ENCODE measurements at regions not wholly inside any gene's neighbourhood (a gene's known extent, or its start where the extent isn't known, plus 50 kb on each side); places are given as distances from the start of the nearest gene placed in this dataset.

- no peak overlapping the region for H2AFZ ChIP-seq (ENCODE audit: low read length)
- no peak overlapping the region for H3K14ac ChIP-seq (ENCODE audit: low read length)
- WGBS, 2 donors (ENCODE audit: extremely low coverage in 2 of 2, insufficient read length in 2 of 2, insufficient replicate concordance in 1 of 2): no CpG with 5 or more reads among the region's 1 CpG
These were observed 150.1 kb upstream of the PGR start for GRCh38 chr11:101279728-101280127.

GRCh38 chr11:101278286-101278685, 148.7 kb upstream of the PGR start:
- Histone ChIP-seq H3K27me3 (ENCODE audit: control insufficient read depth in 3 of 3, insufficient read depth in 3 of 3, low read depth in 1 of 3, low read length in 3 of 3) (no peaks in the 10 kb centered on the region), H3K23ac (ENCODE audit: low read depth, low read length, poor library complexity) (no peak overlapping the region), H3K18ac (ENCODE audit: low read length) (no peak overlapping the region), H2BK12ac (ENCODE audit: low read length) (no peak overlapping the region), H3K9me3 (replicated peaks in 1 of 2; ENCODE audit: control insufficient read depth in 2 of 2, insufficient read depth in 1 of 2, low read depth in 1 of 2, low read length in 2 of 2) (no peaks in the 10 kb centered on the region), H3K36me3 (replicated peaks in 1 of 2; ENCODE audit: control insufficient read depth in 2 of 2, insufficient read depth in 2 of 2, low read length in 2 of 2) (no peaks in the 10 kb centered on the region), H2AK5ac (ENCODE audit: low read depth, low read length) (no peak overlapping the region), H3K4ac (ENCODE audit: low read length) (no peak overlapping the region), H3K4me2 (ENCODE audit: insufficient read depth, low read length, poor library complexity, severe bottlenecking) (no peak overlapping the region), H3K4me1 (ENCODE audit: control insufficient read depth in 2 of 2, insufficient read depth in 1 of 2, low read depth in 1 of 2, low read length in 2 of 2) (no peaks in the 10 kb centered on the region), H2AFZ (ENCODE audit: low read length) (no peak overlapping the region), H3K27ac (replicated peaks; ENCODE audit: low read length) (no peak overlapping the region), H2BK5ac (ENCODE audit: low read length) (no peak overlapping the region), H3K9ac (ENCODE audit: low read depth, low read length, poor library complexity) (no peak overlapping the region), H4K8ac (ENCODE audit: low read depth, low read length) (no peak overlapping the region), H3K79me1 (ENCODE audit: low read depth, low read length) (no peaks in the 10 kb centered on the region), H4K91ac (ENCODE audit: low read depth, low read length, poor library complexity) (no peak overlapping the region), H2BK15ac (ENCODE audit: low read length) (no peak overlapping the region), H3K14ac (ENCODE audit: low read length) (no peak overlapping the region), H2BK120ac (ENCODE audit: low read depth, low read length) (no peak overlapping the region), H3K4me3 (ENCODE audit: low read length in 2 of 2) (no peak overlapping the region)
- DNase-seq (ENCODE audit: low spot score): no peak

More at GRCh38 chr11:101279728-101280127, 150.1 kb upstream of the PGR start:
- no peak for DNase-seq (ENCODE audit: low spot score)
- no peak overlapping the region for H3K23ac ChIP-seq (ENCODE audit: low read depth, low read length, poor library complexity)
- no peak overlapping the region for H3K4me3 ChIP-seq (ENCODE audit: low read length in 2 of 2)
- no peak overlapping the region for H2BK5ac ChIP-seq (ENCODE audit: low read length)
- H2AK5ac ChIP-seq (ENCODE audit: low read depth, low read length): no peak overlapping the region
- H3K27me3 ChIP-seq (ENCODE audit: control insufficient read depth in 3 of 3, insufficient read depth in 3 of 3, low read depth in 1 of 3, low read length in 3 of 3): no peaks in the 10 kb centered on the region
- no peak overlapping the region for H3K9ac ChIP-seq (ENCODE audit: low read depth, low read length, poor library complexity)
- H4K8ac ChIP-seq (ENCODE audit: low read depth, low read length): no peak overlapping the region
- no peak overlapping the region for H4K91ac ChIP-seq (ENCODE audit: low read depth, low read length, poor library complexity)
- H3K4ac ChIP-seq (ENCODE audit: low read length): no peak overlapping the region
- H3K18ac ChIP-seq (ENCODE audit: low read length): no peak overlapping the region
- no peak overlapping the region for H3K4me2 ChIP-seq (ENCODE audit: insufficient read depth, low read length, poor library complexity, severe bottlenecking)
- no peaks in the 10 kb centered on the region for H3K9me3 ChIP-seq (replicated peaks in 1 of 2; ENCODE audit: control insufficient read depth in 2 of 2, insufficient read depth in 1 of 2, low read depth in 1 of 2, low read length in 2 of 2)
- H3K4me1 ChIP-seq (ENCODE audit: control insufficient read depth in 2 of 2, insufficient read depth in 1 of 2, low read depth in 1 of 2, low read length in 2 of 2): no peaks in the 10 kb centered on the region
- no peaks in the 10 kb centered on the region for H3K36me3 ChIP-seq (replicated peaks in 1 of 2; ENCODE audit: control insufficient read depth in 2 of 2, insufficient read depth in 2 of 2, low read length in 2 of 2)
- H2BK120ac ChIP-seq (ENCODE audit: low read depth, low read length): no peak overlapping the region
- no peak overlapping the region for H2BK15ac ChIP-seq (ENCODE audit: low read length)
- no peak overlapping the region for H3K27ac ChIP-seq (replicated peaks; ENCODE audit: low read length)
- H2BK12ac ChIP-seq (ENCODE audit: low read length): no peak overlapping the region
- H3K79me1 ChIP-seq (ENCODE audit: low read depth, low read length): no peaks in the 10 kb centered on the region

- Histone ChIP-seq H3K18ac (ENCODE audit: low read length) (no peak overlapping the region), H3K27ac (replicated peaks; ENCODE audit: low read length) (no peak overlapping the region), H4K8ac (ENCODE audit: low read depth, low read length) (no peak overlapping the region), H3K23ac (ENCODE audit: low read depth, low read length, poor library complexity) (no peak overlapping the region), H3K4me1 (ENCODE audit: control insufficient read depth in 2 of 2, insufficient read depth in 1 of 2, low read depth in 1 of 2, low read length in 2 of 2) (no peaks in the 10 kb centered on the region), H2BK120ac (ENCODE audit: low read depth, low read length) (no peak overlapping the region), H3K36me3 (replicated peaks in 1 of 2; ENCODE audit: control insufficient read depth in 2 of 2, insufficient read depth in 2 of 2, low read length in 2 of 2) (no peaks in the 10 kb centered on the region), H3K27me3 (ENCODE audit: control insufficient read depth in 3 of 3, insufficient read depth in 3 of 3, low read depth in 1 of 3, low read length in 3 of 3) (no peaks in the 10 kb centered on the region), H3K4me2 (ENCODE audit: insufficient read depth, low read length, poor library complexity, severe bottlenecking) (no peak overlapping the region), H2BK15ac (ENCODE audit: low read length) (no peak overlapping the region), H2AK5ac (ENCODE audit: low read depth, low read length) (no peak overlapping the region), H3K4me3 (ENCODE audit: low read length in 2 of 2) (no peak overlapping the region), H3K9ac (ENCODE audit: low read depth, low read length, poor library complexity) (no peak overlapping the region), H3K14ac (ENCODE audit: low read length) (no peak overlapping the region), H2BK5ac (ENCODE audit: low read length) (no peak overlapping the region), H3K9me3 (replicated peaks in 1 of 2; ENCODE audit: control insufficient read depth in 2 of 2, insufficient read depth in 1 of 2, low read depth in 1 of 2, low read length in 2 of 2) (no peaks in the 10 kb centered on the region), H3K4ac (ENCODE audit: low read length) (no peak overlapping the region), H2BK12ac (ENCODE audit: low read length) (no peak overlapping the region), H2AFZ (ENCODE audit: low read length) (no peak overlapping the region), H3K79me1 (ENCODE audit: low read depth, low read length) (no peaks in the 10 kb centered on the region), H4K91ac (ENCODE audit: low read depth, low read length, poor library complexity) (no peak overlapping the region)
- no CpG with 5 or more reads among the region's 1 CpG for WGBS, 2 donors (ENCODE audit: extremely low coverage in 2 of 2, insufficient read length in 2 of 2, insufficient replicate concordance in 1 of 2)
- DNase-seq (ENCODE audit: low spot score): no peak
These were observed 147.4 kb upstream of the PGR start for GRCh38 chr11:101277036-101277435.

- Histone ChIP-seq H3K14ac (ENCODE audit: low read length) (no peak overlapping the region), H3K27ac (replicated peaks; ENCODE audit: low read length) (no peak overlapping the region), H2BK12ac (ENCODE audit: low read length) (no peak overlapping the region), H3K4me3 (ENCODE audit: low read length in 2 of 2) (no peak overlapping the region), H2AK5ac (ENCODE audit: low read depth, low read length) (no peak overlapping the region), H3K9me3 (replicated peaks in 1 of 2; ENCODE audit: control insufficient read depth in 2 of 2, insufficient read depth in 1 of 2, low read depth in 1 of 2, low read length in 2 of 2) (no peaks in the 10 kb centered on the region), H3K4me1 (ENCODE audit: control insufficient read depth in 2 of 2, insufficient read depth in 1 of 2, low read depth in 1 of 2, low read length in 2 of 2) (no peaks in the 10 kb centered on the region), H3K27me3 (ENCODE audit: control insufficient read depth in 3 of 3, insufficient read depth in 3 of 3, low read depth in 1 of 3, low read length in 3 of 3) (no peaks in the 10 kb centered on the region), H2BK15ac (ENCODE audit: low read length) (no peak overlapping the region), H2BK120ac (ENCODE audit: low read depth, low read length) (no peak overlapping the region), H3K23ac (ENCODE audit: low read depth, low read length, poor library complexity) (no peak overlapping the region), H4K8ac (ENCODE audit: low read depth, low read length) (no peak overlapping the region), H3K79me1 (ENCODE audit: low read depth, low read length) (no peaks in the 10 kb centered on the region), H2AFZ (ENCODE audit: low read length) (no peak overlapping the region), H4K91ac (ENCODE audit: low read depth, low read length, poor library complexity) (no peak overlapping the region), H2BK5ac (ENCODE audit: low read length) (no peak overlapping the region), H3K9ac (ENCODE audit: low read depth, low read length, poor library complexity) (no peak overlapping the region), H3K4ac (ENCODE audit: low read length) (no peak overlapping the region), H3K18ac (ENCODE audit: low read length) (no peak overlapping the region), H3K36me3 (replicated peaks in 1 of 2; ENCODE audit: control insufficient read depth in 2 of 2, insufficient read depth in 2 of 2, low read length in 2 of 2) (no peaks in the 10 kb centered on the region), H3K4me2 (ENCODE audit: insufficient read depth, low read length, poor library complexity, severe bottlenecking) (no peak overlapping the region)
- no CpG with 5 or more reads among the region's 3 CpGs for WGBS, 2 donors (ENCODE audit: extremely low coverage in 2 of 2, insufficient read length in 2 of 2, insufficient replicate concordance in 1 of 2)
- no peak for DNase-seq (ENCODE audit: low spot score)
These were observed 140.5 kb upstream of the PGR start for GRCh38 chr11:101269990-101270660.

Measured in neuronal stem cell (in vitro differentiated cells).